GM21381 (cell line): ENCODE measurements at regions not wholly inside any gene's neighbourhood (a gene's known extent, or its start where the extent isn't known, plus 50 kb on each side); places are given as distances from the start of the nearest gene placed in this dataset.

Experiments used
- ATAC-seq: cut with Tn5 transposase; IDR thresholded peaks from one replicate; pipeline ENCODE4 v1.9.1; 2021; ENCODE audit warnings: mild to moderate bottlenecking, moderate library complexity; ENCODE audit not compliant: unreplicated experiment

DNA sequence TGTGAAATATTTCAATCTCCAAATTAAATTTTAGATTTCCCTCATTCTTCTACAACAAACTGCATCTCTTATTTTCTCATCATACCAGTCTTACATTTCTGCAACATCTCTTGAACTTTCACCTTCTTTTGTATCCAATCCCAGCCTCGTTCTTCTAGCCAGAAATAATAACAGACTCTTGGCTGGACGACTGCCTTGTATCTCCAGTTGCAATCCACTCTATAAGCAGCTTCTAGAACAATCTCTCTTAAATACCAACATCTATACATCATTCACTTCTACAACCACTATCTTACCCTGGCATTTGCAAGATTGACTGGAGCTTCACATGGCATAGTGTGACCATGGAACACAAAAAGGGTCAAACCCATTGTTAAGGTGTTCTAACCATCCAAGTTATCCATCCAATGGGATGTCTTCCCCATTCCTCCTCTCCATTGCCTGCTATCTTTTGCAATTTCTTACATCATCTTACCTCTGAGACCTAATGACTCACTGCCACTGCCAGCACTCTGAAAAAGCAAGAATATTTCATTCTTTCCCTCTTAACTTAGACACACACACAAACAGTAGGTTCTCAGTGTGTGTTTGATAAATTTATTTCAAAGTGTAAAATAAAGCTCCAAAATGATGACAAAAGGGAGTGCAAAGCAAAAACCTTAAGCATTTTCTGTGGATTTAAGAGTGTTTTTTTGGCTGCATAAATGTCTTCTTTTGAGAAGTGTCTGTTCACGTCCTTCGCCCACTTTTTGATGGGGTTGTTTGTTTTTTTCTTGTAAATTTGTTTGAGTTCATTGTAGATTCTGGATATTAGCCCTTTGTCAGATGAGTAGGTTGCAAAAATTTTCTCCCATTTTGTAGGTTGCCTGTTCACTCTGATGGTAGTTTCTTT, 145.6 kb downstream of the METTL4 start:
- ATAC-seq: no peak

DNA sequence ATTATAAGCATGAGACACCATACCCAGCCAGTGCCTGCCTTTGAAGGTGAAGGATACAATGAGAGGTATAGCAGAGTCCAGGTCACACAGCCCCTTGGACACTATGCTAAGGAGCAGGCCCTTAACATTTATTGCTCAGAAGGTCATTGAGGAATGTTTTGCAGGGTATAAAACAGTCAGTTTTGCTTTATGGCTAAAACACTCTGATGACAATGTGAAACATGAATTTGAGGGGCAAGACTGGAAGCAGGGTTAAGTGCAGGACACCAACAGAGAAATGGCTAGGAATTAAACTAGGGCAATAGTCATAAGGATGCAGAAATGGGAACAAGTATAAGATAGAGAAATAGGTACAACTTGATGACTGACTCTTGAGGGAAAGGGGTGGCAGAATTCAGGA, 141.1 kb downstream of the METTL4 start:
- ATAC-seq: no peak

DNA sequence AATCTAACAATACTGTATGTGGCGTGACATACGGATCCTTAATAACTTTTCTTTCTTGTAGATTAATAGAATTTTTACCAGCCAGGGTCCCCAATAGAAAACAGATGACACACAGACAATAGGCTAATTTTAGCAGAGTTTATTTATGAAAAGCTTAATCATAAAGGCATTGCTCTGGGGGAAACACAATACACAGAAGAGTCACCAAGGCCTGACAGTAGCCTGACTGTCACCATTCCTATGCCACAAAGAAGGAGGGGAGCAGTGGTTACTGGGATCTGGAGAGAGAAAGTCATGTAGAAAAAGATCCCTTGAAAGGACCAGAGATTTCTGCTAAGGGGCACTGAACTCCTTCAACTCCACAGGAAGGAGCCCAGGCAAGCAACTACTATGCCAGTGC, 139.5 kb downstream of the METTL4 start:
- ATAC-seq: no peak

DNA sequence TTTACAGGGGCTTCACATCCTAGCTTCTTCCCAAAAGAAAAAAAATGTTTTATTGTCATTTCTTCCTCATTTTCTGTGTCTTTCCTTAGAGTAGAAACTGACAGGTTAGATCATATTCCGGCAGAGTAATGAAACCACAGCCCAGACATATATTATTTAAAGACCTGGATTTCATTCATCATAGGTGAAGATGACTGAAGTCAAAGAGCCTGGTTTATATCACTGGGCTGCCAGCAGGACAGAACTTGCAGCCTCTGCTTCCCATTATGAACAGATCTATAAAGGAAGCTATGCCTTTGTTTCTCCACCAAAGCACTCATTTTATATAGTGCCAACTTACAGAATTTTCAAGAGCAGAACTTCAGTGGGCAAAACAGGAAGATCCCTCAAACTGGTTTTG, 137.9 kb downstream of the METTL4 start:
- no peak for ATAC-seq

DNA sequence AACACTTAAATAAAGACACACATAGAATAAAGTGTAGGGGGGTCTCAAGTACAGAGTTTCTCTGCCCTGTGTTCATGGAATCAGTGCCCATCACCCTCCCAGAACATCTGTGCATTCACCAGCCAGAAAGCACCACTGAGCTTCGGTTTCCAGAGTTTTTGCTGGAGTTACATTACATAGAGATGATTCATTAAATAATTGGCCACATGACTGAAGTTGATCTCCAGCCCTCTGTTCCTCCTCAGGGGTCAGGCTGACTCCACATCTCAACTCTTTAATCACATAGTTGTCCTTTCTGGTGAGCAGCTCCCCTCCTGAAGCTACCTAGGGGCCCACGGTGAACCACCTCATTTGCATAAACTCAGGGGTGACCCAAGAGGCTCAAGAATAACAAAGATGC, 129.8 kb downstream of the METTL4 start:
- ATAC-seq: no peak

DNA sequence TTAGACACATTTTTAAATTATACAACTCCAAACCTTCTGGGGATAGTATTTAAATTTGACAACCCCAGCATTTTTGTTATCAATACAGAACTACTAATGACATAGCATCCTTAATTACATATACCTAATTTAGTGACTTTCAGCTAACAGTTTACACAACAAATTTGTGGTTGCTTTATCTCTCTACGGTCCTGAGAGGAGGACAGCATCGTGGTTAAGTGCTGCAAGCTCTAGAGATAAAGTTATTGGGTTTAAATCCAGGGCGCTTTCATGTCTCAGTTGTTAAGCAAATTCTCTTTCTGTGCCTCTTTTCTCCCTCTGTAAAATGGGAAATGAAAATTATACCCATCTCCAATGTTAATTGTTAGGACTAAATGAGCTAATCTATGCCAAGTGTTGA, 129.3 kb downstream of the METTL4 start:
- no peak for ATAC-seq

DNA sequence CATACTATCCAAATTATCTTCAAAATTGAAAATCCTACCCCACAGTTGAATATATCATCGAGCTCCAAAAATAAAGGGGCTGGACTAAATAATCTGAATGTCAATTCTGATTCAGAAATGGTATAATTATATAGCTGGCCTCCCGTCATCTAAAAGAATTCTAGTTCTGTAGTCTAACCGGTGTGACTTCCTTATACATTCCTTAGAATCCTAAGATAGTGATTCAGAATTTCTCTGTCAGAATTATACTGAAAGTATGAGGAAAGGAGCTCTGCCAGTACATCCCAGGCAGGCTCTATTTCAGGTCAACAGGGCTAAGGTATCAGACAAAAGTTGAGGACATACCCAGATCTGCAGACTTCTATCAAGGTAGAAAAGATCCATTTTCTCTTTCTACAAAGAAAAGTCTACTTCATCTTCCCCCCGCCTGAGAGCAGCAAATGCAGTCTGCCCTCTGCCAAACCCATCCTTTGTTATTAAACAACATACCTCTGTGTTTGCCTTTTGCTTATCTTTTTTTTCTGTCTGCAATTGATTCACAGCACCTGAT, 128.5 kb downstream of the METTL4 start:
- ATAC-seq: no peak

DNA sequence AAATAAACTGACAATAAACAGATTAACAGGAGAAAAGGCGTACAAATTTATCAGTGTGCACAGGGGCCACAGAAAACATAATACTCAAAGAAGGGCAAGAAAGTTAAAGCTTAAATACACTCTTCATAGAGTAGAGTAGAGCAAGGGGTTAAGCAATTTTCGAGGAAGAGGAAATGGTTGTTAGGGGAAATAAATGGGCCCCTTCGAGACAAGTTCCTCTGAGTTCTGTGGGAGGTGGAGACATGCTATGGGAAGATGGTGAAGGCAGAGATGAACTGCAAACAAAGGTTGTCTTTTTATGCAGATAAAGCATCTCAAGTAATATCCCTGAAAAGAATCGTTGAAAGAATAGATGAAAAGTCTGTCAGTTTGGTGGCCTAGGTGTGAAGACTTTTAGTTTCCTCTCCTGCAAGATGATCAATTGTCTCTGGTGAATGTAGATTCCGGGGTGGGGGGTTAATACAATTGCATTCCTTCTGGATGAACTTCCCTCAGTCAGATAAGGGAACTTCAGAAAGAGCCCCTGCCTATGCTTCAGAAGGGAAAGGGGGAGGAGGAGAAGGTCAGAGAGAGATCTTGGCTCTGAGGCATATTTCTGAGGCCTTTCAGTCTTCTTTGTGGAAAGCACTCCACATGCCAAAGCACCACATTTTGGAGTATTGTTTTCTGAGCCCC, 127.0 kb downstream of the METTL4 start:
- no peak for ATAC-seq

DNA sequence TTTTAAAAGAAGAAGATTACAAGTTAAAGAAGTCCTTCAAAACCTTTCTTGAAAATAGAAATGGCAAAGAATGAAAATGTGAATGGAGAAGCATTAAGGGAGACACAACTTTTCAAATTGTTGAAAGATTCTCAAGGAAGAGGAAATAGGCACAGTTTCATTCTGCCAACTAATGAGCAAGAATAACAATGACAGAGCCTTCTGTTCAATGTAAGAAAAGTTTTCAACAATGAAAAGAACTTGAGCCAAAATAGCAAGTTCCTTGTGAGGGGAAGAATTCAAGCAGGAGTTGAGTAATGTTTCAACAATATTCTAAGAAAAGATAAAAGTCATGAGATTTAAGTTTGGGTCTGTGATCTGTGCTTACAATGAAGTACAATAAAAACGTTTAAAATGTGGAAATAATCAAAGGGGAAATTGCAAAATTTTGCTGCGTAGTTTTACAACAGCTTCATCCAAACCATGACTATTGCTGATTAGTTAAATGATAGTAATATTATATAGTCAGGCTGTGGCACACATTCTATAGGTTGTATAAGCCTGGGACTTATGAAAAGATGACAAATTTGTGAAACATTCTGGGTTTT, 122.6 kb downstream of the METTL4 start:
- no peak for ATAC-seq

DNA sequence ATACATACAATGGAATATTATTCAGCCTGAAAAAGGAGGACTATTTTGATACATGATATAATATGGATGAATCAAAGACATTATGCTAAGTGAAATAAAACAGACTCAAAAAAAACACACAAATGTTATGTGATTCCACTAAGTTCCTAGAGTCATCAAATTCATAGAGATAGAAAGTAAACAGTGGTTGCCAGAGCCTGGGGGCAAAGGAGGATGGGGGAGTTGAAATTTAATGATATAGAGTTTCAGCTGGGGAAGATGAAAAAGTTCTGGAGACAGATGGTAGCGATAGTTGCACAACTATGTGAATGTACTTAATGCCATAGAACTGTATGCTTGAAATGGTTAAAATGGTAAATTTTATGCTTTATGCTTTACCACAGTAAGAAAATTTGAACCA, 119.7 kb downstream of the METTL4 start:
- ATAC-seq: no peak

DNA sequence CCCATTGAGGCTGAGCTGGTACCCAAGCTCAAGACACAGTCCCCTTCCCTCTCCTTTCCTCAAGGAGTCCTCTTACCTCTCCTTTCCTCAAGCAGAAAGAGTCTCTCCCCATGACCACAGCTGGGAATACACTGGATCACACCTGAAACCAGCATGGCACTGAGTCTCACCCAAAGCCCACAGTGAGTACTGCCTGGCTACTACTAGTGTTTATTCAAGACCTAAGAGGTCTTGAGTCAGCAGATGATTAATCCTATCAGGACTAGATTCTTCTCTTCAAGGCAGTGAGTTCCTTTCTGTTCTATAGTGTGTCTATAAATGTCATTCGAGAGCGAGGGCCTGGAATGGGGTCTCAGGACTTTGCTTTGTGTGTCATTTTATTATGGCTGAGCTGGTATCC, 111.4 kb downstream of the METTL4 start:
- no peak for ATAC-seq

DNA sequence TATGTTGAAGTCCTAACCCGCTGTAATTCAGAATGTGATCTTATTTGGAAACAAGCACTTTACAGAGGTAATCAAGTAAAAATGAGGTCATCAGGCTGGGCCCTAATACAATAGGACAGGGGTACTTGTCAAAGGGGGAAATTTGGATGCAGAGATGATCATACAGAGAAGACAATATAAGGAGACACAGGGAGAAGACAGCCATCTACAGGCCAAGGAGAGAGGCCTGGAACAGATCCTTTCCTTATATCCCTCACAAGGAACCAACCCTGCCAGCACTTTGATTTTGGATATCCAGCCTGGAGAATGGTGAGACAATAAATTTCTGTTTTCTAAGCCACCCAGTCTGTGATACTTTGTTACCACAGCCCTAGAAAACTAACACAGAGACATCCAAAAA, 104.3 kb downstream of the METTL4 start:
- ATAC-seq: no peak

DNA sequence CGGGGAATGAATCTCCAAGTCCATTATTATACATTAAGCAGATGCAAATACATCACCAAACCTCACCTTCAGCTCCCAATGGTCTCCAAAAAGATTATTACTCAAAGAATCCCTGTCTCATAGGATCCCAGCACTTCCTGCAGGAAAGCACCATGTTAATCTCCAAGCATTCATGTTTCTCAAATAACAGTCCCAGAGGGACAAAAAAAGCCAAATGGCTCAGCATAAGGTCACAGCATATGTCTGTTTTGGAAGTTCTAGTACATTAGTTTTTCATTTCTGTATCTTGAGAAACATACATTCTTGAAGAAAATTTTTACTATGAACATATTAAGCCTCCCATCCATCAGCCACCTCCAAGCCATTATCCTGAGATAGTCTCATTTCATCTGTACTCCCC, 103.3 kb downstream of the METTL4 start:
- ATAC-seq: no peak

DNA sequence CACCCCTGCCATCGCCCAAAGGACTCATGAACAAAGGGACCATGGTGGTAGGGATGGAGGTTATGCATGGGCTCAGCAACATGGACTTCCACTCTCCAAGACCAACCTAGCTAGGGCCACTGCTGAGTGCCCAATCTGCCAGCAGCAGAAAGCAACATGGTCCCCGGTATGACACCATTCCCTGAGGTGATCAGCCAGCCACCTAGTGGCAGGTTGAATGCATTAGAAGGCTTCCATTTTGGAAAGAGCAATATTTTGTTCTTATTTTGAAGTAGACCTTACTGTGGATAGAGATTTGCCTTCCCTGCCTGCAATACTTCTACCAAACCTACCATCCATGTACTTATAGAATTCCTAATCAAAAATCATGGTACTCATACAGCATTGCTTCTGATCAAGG, 99.8 kb downstream of the METTL4 start:
- no peak for ATAC-seq

DNA sequence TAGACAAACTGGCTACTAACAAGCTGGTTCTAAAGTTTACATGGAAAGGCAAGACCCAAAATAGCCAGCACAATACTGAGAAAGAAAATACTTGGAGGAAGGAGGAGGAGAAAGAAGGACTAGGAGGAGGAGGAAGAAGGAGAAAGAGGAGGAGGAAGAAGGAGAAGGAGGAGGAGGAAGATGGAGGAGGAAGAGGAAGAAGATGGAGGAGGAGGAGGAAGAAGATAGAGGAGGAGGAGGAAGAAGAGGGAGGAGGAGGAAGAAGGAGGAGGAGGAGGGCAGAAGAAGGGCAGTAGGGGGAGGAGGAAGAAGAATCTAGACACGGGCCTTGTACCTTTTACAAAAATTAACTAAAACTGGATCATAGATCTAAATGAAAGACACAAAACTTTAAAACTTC, 92.6 kb downstream of the METTL4 start:
- ATAC-seq: no peak

DNA sequence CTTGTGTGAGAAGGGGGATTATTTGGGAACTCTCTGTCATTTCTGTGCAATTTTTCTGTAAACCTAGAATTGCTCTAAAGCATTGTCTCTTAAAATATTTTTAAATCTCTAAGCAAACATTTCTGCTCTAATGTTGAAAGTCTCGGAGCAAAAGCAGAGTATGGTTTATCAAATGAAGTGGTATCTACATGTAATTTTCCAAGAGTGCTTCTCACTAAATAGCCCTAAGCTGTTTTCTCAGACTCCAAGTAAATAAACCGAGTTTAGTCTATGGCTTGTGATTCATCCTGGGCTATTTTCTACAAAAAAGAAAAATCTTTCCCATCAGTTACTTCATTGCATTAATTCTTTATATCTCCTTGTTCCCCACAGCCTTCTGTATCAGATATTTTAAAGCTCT, 90.8 kb downstream of the METTL4 start:
- no peak for ATAC-seq

DNA sequence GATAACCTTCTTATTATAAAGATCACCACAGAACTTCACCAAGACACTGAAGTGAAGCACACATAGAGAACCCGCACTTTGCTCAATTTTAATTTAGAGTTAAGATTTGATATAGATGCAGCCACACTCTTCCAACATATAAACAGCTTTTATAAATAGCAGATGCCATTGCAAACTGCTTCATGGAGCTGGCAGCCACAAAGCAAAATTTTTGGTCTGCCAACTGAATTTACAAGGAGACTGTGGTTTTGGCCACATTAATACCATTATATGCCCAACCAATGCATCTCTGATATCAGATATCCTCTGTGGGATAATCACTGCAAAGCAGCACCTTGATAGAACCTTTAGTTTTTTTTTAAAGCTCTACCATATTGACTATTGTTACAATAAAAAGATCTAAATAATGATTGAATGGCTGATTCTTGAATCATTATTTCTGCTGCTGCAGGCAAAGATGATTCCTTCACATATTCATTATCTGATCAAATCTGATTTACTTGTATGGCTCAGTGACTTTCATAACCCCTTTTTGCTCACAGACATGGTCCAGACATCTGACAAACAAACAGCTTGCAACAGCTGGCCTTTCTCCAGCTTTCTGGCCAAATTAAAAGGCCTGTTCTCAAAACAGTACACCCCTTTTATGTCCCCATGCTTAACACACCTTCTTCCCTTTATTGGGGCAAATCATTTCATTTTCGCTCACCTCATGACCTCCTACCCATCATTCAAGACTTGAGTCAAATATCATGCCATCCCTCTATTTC, 88.4 kb downstream of the METTL4 start:
- ATAC-seq: no peak

DNA sequence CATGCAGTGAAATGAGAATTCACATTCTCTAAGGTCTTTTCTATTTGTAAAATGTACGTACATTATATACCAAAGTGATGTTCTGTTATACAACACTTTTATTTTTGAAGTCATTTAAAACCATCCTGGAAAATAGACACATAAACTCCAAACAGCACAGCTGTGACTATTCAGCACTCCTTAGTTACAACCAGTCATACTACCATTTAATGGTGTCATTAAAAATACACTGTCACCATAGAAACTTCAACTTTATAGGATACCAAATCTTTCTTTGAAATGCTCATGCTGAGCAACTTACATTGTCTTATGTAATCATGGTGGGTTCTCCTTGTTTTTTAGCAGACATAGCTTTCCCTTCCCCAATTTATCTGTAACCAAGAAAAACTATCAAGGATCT, 85.3 kb downstream of the METTL4 start:
- ATAC-seq: no peak

DNA sequence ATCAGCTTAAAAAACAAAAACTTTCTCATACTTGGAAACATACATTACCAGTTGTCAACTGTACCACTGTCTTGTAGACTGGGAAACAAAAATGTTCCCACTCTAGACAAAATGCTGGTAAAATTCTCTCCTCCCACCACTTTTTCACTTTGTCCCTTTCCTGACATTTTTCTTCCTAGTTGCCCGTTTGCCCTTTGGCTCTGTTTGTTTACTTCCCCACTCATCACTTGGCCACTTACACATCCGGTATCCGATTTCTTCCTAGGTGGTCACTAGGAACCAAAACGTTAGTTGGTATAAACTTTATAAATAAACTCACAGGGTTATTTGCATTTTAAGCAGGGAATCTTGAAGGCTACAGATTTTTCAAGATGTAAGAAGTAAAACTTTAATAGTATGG, 84.9 kb downstream of the METTL4 start:
- ATAC-seq: no peak
